GM19043 (cell line): ENCODE measurements at regions not wholly inside any gene's neighbourhood (a gene's known extent, or its start where the extent isn't known, plus 50 kb on each side); places are given as distances from the start of the nearest gene placed in this dataset.

Experiments
- ATAC-seq: cut with Tn5 transposase; IDR thresholded peaks from one replicate; pipeline ENCODE4 v1.9.1; 2021; ENCODE audit warnings: low read depth; ENCODE audit not compliant: unreplicated experiment

DNA sequence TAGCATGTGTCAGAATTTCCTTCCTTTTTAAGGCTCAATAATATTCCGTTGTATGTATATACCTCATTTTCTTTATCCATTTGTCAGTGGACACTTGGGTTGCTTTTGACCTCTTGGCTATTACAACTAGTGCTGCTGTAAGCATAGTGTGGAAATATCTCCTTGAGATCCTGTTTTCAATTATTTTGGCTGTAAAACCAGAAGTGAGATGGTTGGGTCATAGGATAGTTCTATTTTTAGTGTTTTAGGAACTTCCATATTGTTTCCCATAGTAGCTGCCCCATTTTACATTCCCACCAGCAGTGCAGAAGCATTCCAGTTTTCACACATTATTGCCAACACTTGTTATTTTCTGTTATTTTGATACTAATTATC is 70.4 kb upstream of the C15orf39 start:
- ATAC-seq: no peak

DNA sequence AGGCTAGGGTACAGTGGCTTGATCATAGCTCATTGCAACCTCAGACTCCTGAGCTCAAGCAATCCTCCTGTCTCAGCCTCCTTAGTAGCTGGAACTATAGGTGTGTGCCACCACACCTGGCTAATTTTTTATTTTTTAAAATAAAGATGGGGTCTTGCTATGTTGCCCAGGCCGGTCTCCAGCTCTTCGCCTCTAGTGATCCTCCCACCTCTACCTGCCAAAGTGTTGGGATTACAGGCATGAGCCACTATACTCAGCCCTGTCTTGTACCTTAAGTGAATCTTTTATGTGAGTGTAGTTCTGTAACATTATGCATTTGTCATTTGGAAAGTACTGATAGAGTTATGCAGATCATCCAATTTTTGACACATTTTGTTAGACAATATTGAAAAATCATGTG is 66.9 kb upstream of the C15orf39 start:
- ATAC-seq: no peak

DNA sequence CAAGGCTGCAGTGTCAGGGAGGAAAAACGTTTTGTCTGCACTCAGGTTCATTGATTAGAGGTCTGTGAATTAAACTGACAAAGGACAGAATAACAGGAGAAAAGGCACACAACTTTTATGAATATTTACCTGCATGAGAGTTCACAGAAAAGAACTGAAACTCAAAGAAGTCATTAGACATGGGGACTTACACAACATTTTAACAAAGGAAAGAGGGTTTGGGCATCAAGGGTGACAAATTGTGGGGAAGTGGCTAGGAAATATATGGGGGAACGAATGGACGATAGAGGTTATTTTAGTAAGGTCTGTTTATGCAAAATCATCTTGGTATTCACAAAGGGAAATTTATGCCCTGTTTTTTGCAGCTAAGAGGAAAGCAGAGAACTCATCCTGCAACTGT is 65.6 kb upstream of the C15orf39 start:
- no peak for ATAC-seq

DNA sequence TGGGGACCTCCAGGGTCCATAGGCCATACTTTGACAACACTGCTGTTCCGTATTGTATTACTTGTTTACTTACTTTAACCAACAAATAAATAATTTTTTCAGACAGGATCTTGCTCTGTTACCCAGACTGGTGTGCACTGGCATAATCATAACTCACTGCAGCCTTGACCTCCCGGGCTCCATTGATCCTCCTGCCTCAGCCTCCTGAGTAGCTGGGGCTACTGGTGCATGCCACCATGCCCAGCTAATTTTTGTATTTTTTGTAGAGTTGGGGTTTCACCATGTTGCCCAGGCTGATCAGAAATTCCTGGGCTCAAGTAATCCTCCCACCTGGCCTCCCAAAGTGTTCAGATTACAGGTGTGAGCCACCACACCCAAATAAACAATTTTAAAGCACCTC is 64.9 kb upstream of the C15orf39 start:
- ATAC-seq: no peak

DNA sequence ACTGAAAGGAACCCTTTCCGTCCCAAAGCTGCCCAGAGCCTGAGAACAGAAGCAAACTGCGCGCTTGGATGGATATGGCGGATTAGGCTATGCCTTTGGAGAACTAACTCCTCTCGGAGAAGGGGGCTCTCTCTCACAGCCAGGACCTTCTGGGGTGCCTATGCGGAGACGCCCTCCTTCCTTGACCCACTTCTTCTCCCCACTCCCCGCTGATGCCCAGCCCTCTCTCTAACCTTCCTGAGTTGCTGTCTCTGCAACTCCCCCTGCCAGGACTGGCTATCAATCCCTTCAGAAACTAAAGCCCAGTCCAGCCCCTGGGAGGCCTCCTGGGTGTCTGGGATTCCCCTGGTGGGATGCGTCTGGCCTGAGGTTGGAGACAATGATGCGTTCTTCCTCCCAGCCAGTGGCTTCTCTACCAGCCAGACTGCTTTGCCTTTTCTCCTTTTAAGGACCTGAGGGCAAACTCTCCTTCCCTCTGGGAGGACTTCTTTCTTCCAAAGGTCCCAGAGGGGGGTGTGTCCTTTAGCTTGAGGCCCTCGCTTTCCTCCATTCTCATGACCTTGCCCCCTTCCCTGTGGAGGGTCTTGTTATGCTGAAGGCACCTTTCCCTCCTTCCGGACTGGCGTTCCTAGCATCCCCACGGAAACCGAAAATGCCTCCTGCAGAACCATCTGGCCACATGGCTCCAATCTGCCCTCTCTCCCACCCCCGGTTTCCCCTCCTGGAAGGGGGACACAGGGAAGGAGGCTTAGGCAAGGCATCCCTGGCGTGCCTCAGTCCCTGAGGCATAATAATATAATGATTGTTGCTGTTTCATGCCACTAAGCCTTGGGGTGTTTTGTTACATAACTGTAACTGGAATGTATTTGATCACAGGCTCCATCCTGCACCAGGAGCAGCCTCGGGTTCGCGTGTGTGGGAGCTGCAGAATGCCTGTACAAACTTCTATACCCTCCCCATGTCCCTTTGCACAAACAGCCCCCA is 63.4 kb upstream of the C15orf39 start:
- no peak for ATAC-seq

DNA sequence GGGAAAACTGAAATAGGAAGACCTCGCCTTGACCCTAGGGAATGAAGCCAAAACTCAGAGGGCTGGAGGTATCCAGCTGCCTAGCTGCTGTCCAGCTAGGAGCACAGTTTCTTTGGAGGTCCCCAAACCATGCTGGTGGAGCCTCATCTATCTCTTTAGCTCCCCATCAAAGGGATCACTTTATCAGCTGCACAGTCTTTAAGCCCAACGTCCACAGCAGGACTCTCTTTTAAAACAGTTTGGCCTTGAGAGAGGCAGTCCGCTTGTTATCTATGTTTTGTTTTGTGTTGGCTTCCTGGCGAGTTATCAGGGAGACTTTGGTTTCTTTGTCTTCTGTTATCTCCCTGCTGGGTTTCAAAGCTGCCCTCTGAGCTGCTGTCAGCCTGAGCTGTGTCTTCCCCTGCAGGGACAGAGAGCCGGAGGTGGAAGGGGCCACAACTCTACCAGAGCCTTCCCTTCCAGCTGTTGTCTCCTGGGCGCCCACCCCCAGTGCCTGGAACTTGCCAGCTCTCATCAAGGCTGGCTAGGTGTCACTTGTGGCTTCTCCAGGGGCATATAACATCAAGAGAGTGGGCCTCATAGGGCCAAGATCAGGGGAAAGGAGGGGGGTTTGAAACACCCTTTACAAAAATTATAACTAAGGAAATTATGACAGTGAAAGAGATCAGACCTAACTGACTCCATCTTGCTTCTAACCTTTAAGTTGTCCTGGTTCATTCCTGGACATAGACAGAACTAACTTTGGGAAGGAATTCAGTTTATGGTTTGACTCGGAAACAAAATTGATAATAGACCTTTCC is 61.4 kb upstream of the C15orf39 start:
- no peak for ATAC-seq

DNA sequence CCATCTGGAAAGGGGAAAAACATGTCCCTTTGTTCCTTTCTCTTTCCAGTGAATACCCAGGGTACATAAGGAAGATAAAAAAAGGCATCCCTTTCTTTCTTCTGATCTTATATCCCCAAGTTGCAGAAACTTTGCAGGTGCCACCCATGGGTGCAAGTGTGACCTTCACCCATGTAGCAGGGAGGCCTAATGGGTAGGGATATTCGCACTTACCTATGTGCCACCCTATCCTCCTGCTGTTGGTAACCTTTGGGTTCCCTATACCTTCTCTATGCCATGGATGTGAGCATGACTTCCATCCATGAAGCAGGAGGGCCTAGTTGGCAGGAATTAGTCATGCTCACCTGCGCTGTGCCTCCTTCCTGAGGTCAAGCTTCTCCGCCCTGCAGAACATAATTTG is 59.2 kb upstream of the C15orf39 start:
- no peak for ATAC-seq

DNA sequence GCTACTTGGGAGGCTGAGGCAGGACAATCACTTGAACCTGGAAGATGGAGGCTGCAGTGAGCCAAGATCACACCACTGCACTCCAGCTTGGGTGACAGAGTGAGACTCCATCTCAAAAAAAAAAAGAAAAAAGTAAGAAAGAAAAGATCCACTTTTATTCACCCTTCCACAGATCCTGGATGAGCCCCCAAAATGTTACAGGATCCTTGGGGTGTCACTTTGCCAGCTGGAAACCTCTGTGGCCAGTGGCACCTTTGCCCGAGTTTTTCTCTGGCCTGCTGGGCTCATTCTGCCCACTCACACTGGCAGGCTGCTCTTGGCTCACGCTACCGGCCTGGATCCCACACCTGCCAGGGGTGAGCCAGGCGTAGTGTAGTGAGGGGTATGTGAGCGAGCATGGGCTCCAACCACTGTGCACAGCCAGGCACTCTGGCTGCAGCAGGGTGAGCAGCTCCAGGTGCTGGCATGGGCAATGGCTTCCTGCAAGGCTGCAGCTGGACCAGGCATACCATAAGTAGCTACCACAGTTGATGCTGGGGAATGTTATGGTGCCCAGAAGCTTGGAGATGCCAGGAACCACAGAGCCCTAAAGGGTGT is 57.8 kb upstream of the C15orf39 start:
- ATAC-seq: no peak

DNA sequence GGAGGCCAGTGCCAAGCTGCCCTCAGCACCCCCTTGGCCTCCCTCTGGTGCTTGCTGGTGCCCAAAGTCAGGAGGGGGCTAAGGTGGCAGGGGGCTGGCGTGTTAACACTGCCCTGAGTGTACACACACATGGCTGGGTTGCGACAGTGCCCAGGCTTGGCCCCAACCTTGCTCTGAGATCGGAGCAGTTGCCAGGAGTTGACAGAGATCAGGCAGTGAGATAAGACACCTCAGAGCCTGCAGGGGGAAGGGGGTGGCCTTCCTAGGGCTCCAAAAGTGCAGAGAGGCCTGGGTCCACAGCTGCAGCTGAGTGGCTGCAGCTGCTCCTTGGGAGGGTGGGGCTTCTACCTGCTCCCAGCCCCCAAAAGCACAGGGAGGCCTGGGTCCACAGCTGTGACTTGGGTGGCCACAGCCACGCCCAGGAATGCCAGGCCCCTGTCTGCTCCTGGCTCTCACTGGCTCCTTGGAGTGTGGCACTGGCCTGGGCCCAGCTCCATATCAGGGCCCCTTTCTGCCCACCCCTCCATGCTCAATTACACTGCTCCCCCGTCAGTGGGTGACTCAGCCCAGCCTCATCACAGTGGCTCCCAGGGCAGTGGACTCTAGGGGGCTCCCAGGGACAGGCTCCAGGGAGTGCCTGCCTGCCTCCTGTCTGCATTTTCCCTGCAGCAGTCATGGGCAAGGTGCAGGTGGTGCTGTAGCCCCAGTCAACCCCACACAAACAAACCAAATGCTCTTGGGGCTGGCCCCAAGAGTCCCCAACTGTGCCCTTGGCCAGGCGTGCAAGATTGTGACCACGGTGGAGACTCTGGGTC is 56.4 kb upstream of the C15orf39 start:
- ATAC-seq: no peak

DNA sequence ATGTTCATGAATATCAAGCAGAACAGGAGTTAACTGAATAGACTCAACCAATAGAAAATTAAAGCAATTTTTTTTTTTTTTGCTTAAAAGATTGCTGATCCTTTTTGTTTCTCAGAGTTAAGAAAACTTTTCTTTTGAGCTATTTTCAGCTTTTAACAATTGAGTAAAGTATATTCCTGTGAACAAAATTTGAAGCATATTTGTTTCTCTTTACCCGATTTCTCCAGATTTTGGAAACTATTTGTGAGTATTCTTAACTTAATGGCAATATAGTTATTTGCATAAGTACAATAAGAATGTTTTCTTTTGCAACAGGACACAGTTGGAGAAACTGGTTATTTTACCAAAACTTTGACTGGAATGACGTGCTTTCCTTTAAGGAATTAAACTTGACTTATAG is 53.4 kb upstream of the C15orf39 start:
- no peak for ATAC-seq

DNA sequence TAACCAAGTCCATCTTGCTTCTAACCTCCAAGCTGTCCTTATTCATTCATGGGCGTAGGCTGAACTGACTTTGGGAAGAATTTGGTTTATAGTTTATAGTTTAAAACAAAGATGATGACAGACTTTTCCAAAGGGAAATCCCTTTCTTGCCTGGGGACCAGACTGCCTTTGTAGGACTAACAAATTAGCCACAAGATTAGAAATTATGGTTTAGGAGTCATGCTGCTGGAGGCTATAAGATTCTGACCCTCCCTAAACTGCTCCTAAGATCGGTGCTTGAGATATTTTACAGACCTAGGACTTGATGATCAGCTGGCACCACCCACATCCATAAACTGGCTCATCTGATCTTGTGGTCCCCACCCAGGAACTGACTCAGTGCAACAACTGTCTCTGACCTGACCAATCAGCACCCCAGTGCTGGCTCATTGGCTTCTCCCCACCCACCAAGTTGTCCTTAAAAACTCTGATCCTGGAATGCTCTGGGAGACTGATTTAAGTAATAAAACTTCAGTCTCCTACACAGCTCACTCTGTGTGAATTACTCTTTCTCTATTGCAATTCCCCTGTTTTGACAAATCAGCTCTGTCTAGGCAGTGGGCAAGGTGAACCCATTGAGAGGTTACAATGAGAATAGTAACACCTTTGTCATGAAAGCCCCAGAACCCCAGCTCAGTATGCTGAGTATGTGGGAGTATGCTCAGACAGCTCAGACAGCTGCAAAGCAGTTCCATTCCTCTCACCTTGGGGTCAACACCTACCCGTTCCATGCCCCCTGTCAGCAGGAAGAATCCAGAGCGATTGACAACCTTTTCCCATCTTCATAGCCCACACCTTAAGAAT is 51.6 kb upstream of the C15orf39 start:
- no peak for ATAC-seq

DNA sequence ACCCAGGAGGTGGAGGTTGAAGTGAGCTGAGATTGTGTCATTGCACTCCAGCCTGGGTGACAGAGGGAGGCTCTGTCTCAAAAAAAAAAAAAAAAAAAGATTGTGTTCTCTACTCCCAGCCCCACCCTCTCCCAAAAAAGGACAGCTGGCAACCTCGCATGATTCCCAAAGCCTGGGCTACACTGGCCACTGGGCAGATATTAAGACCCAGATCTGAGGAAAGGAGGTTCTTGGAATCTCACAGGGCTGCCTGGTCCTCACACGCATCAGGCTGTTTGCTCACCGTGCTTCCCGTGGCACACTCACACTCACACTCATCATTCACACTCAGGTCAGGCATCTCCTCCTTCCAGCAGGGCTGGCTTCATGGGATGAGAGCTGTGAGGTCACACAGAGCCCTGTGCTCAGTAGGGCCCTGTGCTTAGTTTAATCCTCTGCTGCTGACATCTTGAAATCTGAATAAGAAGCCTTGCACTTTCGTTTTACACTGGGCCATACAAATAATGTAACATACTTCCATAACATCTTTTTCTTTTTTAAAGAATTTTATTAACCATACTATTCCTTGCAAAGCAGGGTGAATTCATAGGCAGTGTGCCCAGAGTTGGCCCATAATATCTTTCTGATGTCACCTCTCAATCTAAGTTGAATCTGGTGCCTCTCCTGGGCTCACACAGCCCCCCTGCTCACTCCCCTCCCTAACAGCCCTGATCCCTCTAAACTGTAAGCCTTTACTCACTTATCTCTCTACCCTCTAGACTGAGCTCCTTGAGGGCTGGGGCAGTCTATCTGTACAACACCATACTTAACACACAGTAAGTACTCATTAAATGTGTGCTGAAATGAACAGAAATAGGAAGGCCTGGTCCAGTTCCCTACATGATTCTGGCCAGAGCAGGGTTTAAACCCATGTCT is 50.2 kb upstream of the C15orf39 start:
- ATAC-seq: no peak
